GM23248 (cell line): ENCODE measurements at regions not wholly inside any gene's neighbourhood (a gene's known extent, or its start where the extent isn't known, plus 50 kb on each side); places are given as distances from the start of the nearest gene placed in this dataset.

Experiments used
- EZH2 ChIP-seq: fragments of 200-600 bp; sonication (generic); IDR thresholded peaks from 2 replicates; pipeline ENCODE4 v1.6.1; 2018; ENCODE audit warnings: antibody characterized with exemption, mild to moderate bottlenecking; ENCODE audit not compliant: insufficient read depth, poor library complexity, severe bottlenecking
- EZH2phosphoT487 ChIP-seq: fragments of 200-600 bp; sonication (generic); IDR thresholded peaks from 2 replicates; pipeline ENCODE4 v1.6.1; 2018; ENCODE audit warnings: antibody characterized with exemption, moderate library complexity, mild to moderate bottlenecking, low read depth; ENCODE audit not compliant: insufficient read depth

GRCh38 chr22:27574651-27575050 is 226.9 kb downstream of the MN1 start:
- TF ChIP-seq EZH2 (no peak), EZH2phosphoT487 (no peak)
